ENCODE measurements at regions not wholly inside any gene's neighbourhood (a gene's known extent, or its start where the extent isn't known, plus 50 kb on each side); places are given as distances from the start of the nearest gene placed in this dataset.

DNA sequence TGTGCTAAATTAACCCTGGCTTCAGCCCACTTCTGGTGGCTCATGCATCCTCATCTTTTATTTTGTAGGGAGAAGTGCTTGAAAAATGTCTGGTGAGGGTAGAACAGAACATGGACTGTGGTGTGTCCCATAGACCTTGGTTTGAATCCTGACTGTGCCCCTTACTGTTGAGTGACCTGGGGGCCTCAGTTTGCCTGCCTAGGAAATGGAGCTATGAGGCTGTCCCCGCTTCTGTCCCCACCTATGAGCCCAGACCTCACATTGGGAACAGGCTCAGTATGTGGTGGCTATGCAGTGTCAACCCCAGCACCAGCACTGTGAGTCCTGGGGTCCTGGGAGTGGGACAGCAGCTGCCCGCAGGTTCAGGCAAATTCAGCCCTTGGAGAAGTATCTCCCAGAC is 186.3 kb upstream of the GSE1 start:
- Histone ChIP-seq H2AFZ (ENCODE audit: low read depth, low read length) (no peak overlapping the region), H3K4me3 (ENCODE audit: low read length) (no peak overlapping the region), H3K9me3 (ENCODE audit: insufficient read depth, low read length) (no peaks in the 10 kb centered on the region), H3K27me3 (ENCODE audit: low read depth, low read length) (peaks cover 18% of the 10 kb centered on the region), H3K4me1 (ENCODE audit: low read length) (no peaks in the 10 kb centered on the region), H3K36me3 (replicated peaks; ENCODE audit: low read depth, low read length) (no peaks in the 10 kb centered on the region), H4K20me1 (ENCODE audit: insufficient read depth, low read length) (no peaks in the 10 kb centered on the region), H3K79me2 (ENCODE audit: low read length) (no peaks in the 10 kb centered on the region), H3K4me2 (ENCODE audit: low read length) (no peak overlapping the region), H3K27ac (ENCODE audit: low read length) (no peak overlapping the region), H3K9ac (ENCODE audit: low read length) (no peak overlapping the region)
- TF ChIP-seq EZH2phosphoT487 (IDR thresholded peaks at IDR 0.05; ENCODE audit: low read depth), result no peak
- TF ChIP-seq, protein P1, sequence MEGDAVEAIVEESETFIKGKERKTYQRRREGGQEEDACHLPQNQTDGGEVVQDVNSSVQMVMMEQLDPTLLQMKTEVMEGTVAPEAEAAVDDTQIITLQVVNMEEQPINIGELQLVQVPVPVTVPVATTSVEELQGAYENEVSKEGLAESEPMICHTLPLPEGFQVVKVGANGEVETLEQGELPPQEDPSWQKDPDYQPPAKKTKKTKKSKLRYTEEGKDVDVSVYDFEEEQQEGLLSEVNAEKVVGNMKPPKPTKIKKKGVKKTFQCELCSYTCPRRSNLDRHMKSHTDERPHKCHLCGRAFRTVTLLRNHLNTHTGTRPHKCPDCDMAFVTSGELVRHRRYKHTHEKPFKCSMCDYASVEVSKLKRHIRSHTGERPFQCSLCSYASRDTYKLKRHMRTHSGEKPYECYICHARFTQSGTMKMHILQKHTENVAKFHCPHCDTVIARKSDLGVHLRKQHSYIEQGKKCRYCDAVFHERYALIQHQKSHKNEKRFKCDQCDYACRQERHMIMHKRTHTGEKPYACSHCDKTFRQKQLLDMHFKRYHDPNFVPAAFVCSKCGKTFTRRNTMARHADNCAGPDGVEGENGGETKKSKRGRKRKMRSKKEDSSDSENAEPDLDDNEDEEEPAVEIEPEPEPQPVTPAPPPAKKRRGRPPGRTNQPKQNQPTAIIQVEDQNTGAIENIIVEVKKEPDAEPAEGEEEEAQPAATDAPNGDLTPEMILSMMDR (IDR thresholded peaks at IDR 0.05; ENCODE audit: low read depth, low read length), result no peak

DNA sequence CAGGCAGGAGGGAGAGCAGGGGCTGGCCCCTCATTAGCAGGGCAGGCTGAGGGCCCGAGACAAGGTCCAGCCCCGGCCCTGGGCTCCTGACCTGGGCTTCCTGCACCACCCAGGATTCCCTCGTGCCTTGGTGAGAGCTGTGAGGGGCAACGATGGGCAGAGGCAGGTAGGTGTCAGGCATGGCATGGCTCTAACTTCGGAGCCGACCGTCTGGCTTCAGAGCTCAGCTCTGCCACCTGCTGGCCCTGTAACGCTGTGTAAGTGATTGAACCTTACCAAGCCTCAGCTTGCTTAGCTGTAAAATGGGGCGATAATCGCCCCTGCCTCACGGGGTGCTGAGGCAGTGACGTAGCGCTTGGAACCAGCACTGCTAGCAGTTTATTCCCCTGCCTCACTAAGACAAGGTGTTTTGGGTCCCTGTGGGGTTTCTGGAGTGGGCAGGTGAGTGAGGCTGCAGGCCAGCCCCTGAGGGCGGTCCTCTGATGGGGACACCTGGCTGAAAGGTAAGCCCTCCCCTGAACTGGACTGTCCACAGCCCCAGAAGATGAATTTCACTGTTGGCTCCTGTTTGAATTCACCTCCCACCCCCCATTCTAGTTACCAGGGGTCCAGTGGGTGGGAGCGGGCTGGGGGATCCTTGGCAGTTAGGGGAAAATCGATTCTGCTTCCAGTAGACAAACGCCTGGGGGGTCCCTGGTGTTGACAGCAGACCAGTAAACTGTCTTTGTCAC is 184.8 kb upstream of the GSE1 start:
- no peak overlapping the region for H3K4me2 ChIP-seq (ENCODE audit: low read length)
- H3K9me3 ChIP-seq (ENCODE audit: insufficient read depth, low read length), result no peaks in the 10 kb centered on the region
- H4K20me1 ChIP-seq (ENCODE audit: insufficient read depth, low read length), result no peaks in the 10 kb centered on the region
- H2AFZ ChIP-seq (ENCODE audit: low read depth, low read length), result no peak overlapping the region
- no peaks in the 10 kb centered on the region for H3K36me3 ChIP-seq (replicated peaks; ENCODE audit: low read depth, low read length)
- H3K4me3 ChIP-seq (ENCODE audit: low read length), result no peak overlapping the region
- H3K79me2 ChIP-seq (ENCODE audit: low read length), result no peaks in the 10 kb centered on the region
- H3K9ac ChIP-seq (ENCODE audit: low read length), result no peak overlapping the region
- H3K27ac ChIP-seq (ENCODE audit: low read length), result no peak overlapping the region
- TF ChIP-seq EZH2phosphoT487 (IDR thresholded peaks at IDR 0.05; ENCODE audit: low read depth), result no peak
- TF ChIP-seq, protein P1 (IDR thresholded peaks at IDR 0.05; ENCODE audit: low read depth, low read length), result peak; percentile 63
- no peaks in the 10 kb centered on the region for H3K4me1 ChIP-seq (ENCODE audit: low read length)
- peaks cover 23% of the 10 kb centered on the region for H3K27me3 ChIP-seq (ENCODE audit: low read depth, low read length)

DNA sequence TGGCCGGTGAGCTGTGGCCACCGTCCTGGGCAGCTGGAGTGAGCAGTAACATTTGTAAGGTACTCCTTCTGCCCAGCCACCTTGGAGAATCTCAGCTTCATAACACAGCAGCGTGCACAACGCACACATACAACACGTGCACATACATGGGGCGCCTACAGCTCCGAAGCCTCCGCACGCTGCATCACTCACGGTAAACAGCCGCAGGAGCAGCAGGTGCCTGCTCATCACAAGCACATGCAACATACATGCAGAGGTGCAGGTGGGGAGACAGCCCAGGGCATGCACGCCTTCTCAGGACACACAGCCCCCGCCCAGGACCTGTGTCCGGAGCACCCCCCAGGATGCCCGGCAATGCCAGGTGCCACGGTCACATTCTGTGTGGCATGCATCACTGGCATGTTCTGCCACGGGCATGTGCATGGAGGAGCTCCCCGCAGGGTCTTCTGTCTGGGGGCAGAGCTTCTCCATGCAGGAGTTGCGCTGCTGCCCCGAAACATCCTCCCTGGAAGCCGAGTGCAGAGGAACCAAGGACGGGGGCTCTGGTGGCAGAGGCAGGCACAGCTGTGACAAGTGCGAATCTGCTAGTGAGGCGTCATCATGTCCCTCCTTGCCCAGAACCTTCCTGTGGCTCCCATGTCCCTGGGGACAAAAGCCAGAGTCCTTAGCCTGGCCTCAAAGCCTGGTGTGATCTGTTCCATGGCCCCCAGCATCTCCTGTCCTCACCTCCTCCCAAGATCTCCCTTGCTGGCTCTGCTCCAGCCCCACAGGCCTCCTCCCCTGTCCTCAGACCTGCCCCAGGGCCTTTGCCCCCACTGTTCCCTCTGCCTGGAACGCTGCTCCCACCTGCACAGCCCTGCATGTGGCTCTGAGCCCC is 184.0 kb upstream of the GSE1 start:
- Histone ChIP-seq H4K20me1 (ENCODE audit: insufficient read depth, low read length) (no peaks in the 10 kb centered on the region), H3K4me1 (ENCODE audit: low read length) (no peaks in the 10 kb centered on the region), H2AFZ (ENCODE audit: low read depth, low read length) (no peak overlapping the region), H3K9ac (ENCODE audit: low read length) (no peak overlapping the region), H3K36me3 (replicated peaks; ENCODE audit: low read depth, low read length) (no peaks in the 10 kb centered on the region), H3K79me2 (ENCODE audit: low read length) (no peaks in the 10 kb centered on the region), H3K4me3 (ENCODE audit: low read length) (no peak overlapping the region), H3K9me3 (ENCODE audit: insufficient read depth, low read length) (no peaks in the 10 kb centered on the region), H3K4me2 (ENCODE audit: low read length) (no peak overlapping the region), H3K27me3 (ENCODE audit: low read depth, low read length) (peaks cover 23% of the 10 kb centered on the region), H3K27ac (ENCODE audit: low read length) (no peak overlapping the region)
- TF ChIP-seq EZH2phosphoT487 (IDR thresholded peaks at IDR 0.05; ENCODE audit: low read depth), result no peak
- TF ChIP-seq, protein P1 (IDR thresholded peaks at IDR 0.05; ENCODE audit: low read depth, low read length), result no peak
